Brain microvascular endothelial cell (primary cell): ENCODE measurements at regions not wholly inside any gene's neighbourhood (a gene's known extent, or its start where the extent isn't known, plus 50 kb on each side); places are given as distances from the start of the nearest gene placed in this dataset.
"Not testable (repeated sequence)": the region's sequence is repeated elsewhere in the genome, so short reads cannot be mapped to it uniquely, and the experiment has no call there.

Experiments used
- DNase-seq: peaks from one replicate; pipeline ENCODE4 v3.0.0-alpha.2; 2020
- H3K27ac ChIP-seq: fragments of 250-450 bp; sonication (Bioruptor Pico); 2 replicates; pipeline ENCODE4 v1.5.1; 2020; ENCODE audit warnings: mild to moderate bottlenecking, moderate library complexity
- H3K27me3 ChIP-seq: fragments of 250-450 bp; sonication (Bioruptor Pico); replicated peaks from 2 replicates; pipeline ENCODE4 v1.5.1; 2020; ENCODE audit warnings: mild to moderate bottlenecking
- H3K36me3 ChIP-seq: fragments of 250-450 bp; sonication (Bioruptor Pico); replicated peaks from 2 replicates; pipeline ENCODE4 v1.5.1; 2020; ENCODE audit warnings: mild to moderate bottlenecking
- H3K4me3 ChIP-seq: 2 replicates; pipeline ENCODE4 v1.5.1; 2011; ENCODE audit warnings: low read depth, mild to moderate bottlenecking, control low read depth, low read length, moderate library complexity
- CTCF ChIP-seq: IDR thresholded peaks from 2 replicates; pipeline ENCODE4 v1.5.1; 2011; ENCODE audit warnings: low read depth, mild to moderate bottlenecking, moderate library complexity, low read length, control low read depth, inconsistent platforms; ENCODE audit errors: missing control alignments
- in situ Hi-C: cut with HindIII; loops from 2 replicates; pipeline ENCODE4 v1.10.0; 2017; ENCODE audit warnings: low sequenced_read_pairs, low pct_ligation_motif_present

- in situ Hi-C loops = no loop called here
- no peaks in the 10 kb centered on the region for H3K27me3 ChIP-seq
- no peaks in the 10 kb centered on the region for H3K36me3 ChIP-seq
- no peak for TF ChIP-seq CTCF
- no peak for DNase-seq
- H3K27ac ChIP-seq = no peak overlapping the region
- no peak overlapping the region for H3K4me3 ChIP-seq
Observed at GRCh38 chr12:91250273-91250665, 67.7 kb upstream of the DCN start.

GRCh38 chr12:91249518-91250272 lies 67.1 kb upstream of the DCN start:
- H3K27ac ChIP-seq = no peak overlapping the region
- H3K27me3 ChIP-seq = no peaks in the 10 kb centered on the region
- TF ChIP-seq CTCF = no peak
- in situ Hi-C loops = no loop called here
- H3K36me3 ChIP-seq = no peaks in the 10 kb centered on the region
- no peak overlapping the region for H3K4me3 ChIP-seq
- DNase-seq = no peak

- Histone ChIP-seq H3K36me3 (no peaks in the 10 kb centered on the region), H3K27ac (no peak overlapping the region), H3K27me3 (no peaks in the 10 kb centered on the region), H3K4me3 (no peak overlapping the region)
- TF ChIP-seq CTCF = no peak
- DNase-seq = no peak
- in situ Hi-C loops = no loop called here
Observed at GRCh38 chr12:91249054-91249453, 66.4 kb upstream of the DCN start.

- in situ Hi-C loops, H3K36me3 ChIP-seq, H3K27ac ChIP-seq, H3K4me3 ChIP-seq, H3K27me3 ChIP-seq, DNase-seq: not testable (repeated sequence)
- TF ChIP-seq CTCF = peak; percentile 71
Observed at GRCh38 chr12:91243177-91243576, 60.6 kb upstream of the DCN start.

GRCh38 chr12:91241756-91242155 lies 59.1 kb upstream of the DCN start:
- no peak for DNase-seq
- no peak for TF ChIP-seq CTCF
- no peaks in the 10 kb centered on the region for H3K36me3 ChIP-seq
- no peak overlapping the region for H3K27ac ChIP-seq
- no peak overlapping the region for H3K4me3 ChIP-seq
- H3K27me3 ChIP-seq = no peaks in the 10 kb centered on the region
- in situ Hi-C loops = no loop called here
